ENCODE measurements at regions not wholly inside any gene's neighbourhood (a gene's known extent, or its start where the extent isn't known, plus 50 kb on each side); places are given as distances from the start of the nearest gene placed in this dataset.

GRCh38 chr1:184860535-184860934 is 105.9 kb upstream of the EDEM3 start:
- ChIA-PET CTCF (interaction anchor here (1.0 to 1.6 kb wide), 3 partner anchors 16 to 123 kb away, joined by 3 to 5 read pairs (median 3); no protein-coding TSS in a partner anchor), POLR2A (interaction anchor here (1.0 to 1.4 kb wide), 3 partner anchors 21 to 111 kb away, joined by 3 to 4 read pairs (median 3); no protein-coding TSS in a partner anchor)
- intact Hi-C loops (cut with micrococcal nuclease), result no loop called here
- Mint-ChIP-seq H3K4me1 (ENCODE audit: insufficient read depth, unreplicated experiment) (no peaks in the 10 kb centered on the region), H3K27ac (ENCODE audit: low read depth, unreplicated experiment) (no peak overlapping the region), H3K36me3 (ENCODE audit: insufficient read depth, unreplicated experiment) (peaks cover 7% of the 10 kb centered on the region), H3K9me3 (ENCODE audit: unreplicated experiment) (no peaks in the 10 kb centered on the region), H3K27me3 (ENCODE audit: insufficient read depth, unreplicated experiment) (peaks cover 99% of the 10 kb centered on the region), H3K4me3 (ENCODE audit: unreplicated experiment) (no peak overlapping the region)
- TF ChIP-seq, protein P1, sequence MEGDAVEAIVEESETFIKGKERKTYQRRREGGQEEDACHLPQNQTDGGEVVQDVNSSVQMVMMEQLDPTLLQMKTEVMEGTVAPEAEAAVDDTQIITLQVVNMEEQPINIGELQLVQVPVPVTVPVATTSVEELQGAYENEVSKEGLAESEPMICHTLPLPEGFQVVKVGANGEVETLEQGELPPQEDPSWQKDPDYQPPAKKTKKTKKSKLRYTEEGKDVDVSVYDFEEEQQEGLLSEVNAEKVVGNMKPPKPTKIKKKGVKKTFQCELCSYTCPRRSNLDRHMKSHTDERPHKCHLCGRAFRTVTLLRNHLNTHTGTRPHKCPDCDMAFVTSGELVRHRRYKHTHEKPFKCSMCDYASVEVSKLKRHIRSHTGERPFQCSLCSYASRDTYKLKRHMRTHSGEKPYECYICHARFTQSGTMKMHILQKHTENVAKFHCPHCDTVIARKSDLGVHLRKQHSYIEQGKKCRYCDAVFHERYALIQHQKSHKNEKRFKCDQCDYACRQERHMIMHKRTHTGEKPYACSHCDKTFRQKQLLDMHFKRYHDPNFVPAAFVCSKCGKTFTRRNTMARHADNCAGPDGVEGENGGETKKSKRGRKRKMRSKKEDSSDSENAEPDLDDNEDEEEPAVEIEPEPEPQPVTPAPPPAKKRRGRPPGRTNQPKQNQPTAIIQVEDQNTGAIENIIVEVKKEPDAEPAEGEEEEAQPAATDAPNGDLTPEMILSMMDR (IDR thresholded peaks at IDR 0.05; ENCODE audit: unreplicated experiment), result no peak
- no TSS peak for BruUV-seq (replicated peaks)
- DNase-seq (ENCODE audit: unreplicated experiment), result no peak

DNA sequence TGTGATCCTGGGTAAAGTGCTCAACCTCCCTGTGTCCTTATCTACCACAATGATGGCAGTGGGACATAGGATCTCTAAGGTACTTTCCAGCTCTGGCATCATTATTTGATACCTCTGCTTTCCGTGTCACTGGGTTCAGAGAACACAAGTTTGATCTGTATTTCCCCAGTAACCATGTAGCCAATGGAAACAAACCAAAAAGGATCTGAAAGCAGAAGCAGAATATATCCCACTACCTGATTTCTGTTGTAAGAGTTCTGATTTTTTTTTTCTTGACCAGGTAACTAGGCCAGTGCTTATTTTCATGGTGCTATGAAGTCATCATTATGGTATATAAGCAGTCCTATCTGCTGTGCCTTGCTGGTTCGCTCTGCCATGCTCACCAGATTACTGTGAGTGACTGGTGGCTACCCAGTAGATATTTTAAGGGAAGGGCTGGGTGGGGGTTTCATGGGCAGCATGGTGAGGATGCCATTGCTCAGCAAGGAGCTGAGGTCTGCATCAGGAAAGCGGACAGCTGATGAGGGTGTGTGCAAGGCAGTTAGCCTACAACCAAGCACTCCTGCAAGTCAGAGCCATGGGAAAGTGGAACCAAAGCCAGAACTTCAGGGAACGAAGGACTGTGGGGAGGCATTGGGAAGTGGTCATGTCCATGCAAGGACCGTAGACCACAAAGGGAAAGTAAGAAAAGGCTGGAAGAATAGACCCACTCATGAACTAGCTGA is 104.9 kb upstream of the EDEM3 start:
- Mint-ChIP-seq H3K4me1 (ENCODE audit: insufficient read depth, unreplicated experiment) (no peaks in the 10 kb centered on the region), H3K9me3 (ENCODE audit: unreplicated experiment) (no peaks in the 10 kb centered on the region), H3K27ac (ENCODE audit: low read depth, unreplicated experiment) (no peak overlapping the region), H3K27me3 (ENCODE audit: insufficient read depth, unreplicated experiment) (peaks cover 99% of the 10 kb centered on the region), H3K4me3 (ENCODE audit: unreplicated experiment) (no peak overlapping the region), H3K36me3 (ENCODE audit: insufficient read depth, unreplicated experiment) (peaks cover 7% of the 10 kb centered on the region)
- TF ChIP-seq, protein P1 (IDR thresholded peaks at IDR 0.05; ENCODE audit: unreplicated experiment), result no peak
- CTCF ChIA-PET, result interaction anchor here (0.6 to 1.6 kb wide), 3 partner anchors 15 to 124 kb away, joined by 3 to 5 read pairs (median 3); no protein-coding TSS in a partner anchor
- POLR2A ChIA-PET, result interaction anchor here (0.6 to 1.4 kb wide), 3 partner anchors 56 to 674 kb away, joined by 3 to 4 read pairs (median 3); no protein-coding TSS in a partner anchor
- no TSS peak for BruUV-seq (replicated peaks)
- DNase-seq (ENCODE audit: unreplicated experiment), result no peak
- intact Hi-C loops (cut with micrococcal nuclease), result no loop called here

GRCh38 chr1:184858288-184858687 is 103.6 kb upstream of the EDEM3 start:
- BruUV-seq (replicated peaks), result no TSS peak
- CTCF ChIA-PET, result interaction anchor here (0.7 to 1.3 kb wide), 2 partner anchors 124 to 153 kb away, joined by 3 read pairs; no protein-coding TSS in a partner anchor
- H3K36me3 Mint-ChIP-seq (ENCODE audit: insufficient read depth, unreplicated experiment), result peaks cover 7% of the 10 kb centered on the region
- DNase-seq (ENCODE audit: unreplicated experiment), result no peak
- no peak overlapping the region for H3K4me3 Mint-ChIP-seq (ENCODE audit: unreplicated experiment)
- no peak overlapping the region for H3K27ac Mint-ChIP-seq (ENCODE audit: low read depth, unreplicated experiment)
- no peaks in the 10 kb centered on the region for H3K9me3 Mint-ChIP-seq (ENCODE audit: unreplicated experiment)
- POLR2A ChIA-PET, result interaction anchor here (0.5 kb wide), 1 partner anchor 43 kb away, joined by 3 read pairs; no protein-coding TSS in a partner anchor
- TF ChIP-seq, protein P1 (IDR thresholded peaks at IDR 0.05; ENCODE audit: unreplicated experiment), result no peak
- H3K4me1 Mint-ChIP-seq (ENCODE audit: insufficient read depth, unreplicated experiment), result no peaks in the 10 kb centered on the region
- intact Hi-C loops (cut with micrococcal nuclease), result no loop called here
- peaks cover 99% of the 10 kb centered on the region for H3K27me3 Mint-ChIP-seq (ENCODE audit: insufficient read depth, unreplicated experiment)

DNA sequence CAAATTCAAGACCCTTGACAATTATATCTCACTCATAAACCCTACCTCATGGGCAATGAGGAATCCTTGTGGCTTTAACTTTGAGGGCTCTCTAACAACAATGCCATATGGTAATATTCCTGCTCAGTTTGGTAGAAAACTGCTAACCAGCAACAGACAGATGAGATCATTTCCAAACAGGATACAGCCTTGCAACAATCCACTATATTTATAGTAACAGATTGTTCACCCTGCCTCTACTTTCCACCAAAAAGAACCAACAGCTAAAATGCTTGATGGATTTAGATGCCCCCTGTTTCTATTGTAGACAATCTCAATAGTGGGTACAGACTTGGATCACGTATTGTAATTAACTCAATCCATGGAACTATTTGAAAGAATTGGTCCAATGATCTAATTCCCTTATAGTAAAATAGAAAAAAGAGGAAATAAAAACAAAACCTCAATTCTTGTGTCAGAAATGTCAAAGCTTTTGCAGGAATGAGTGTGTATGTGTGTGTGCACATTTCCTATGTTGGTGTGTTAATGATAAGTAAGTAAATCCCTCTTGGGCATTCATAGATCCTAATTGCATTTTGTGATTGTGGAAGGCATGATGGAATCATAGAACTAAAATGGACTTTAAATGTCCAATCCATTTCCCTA is 100.0 kb upstream of the EDEM3 start:
- no peaks in the 10 kb centered on the region for H3K9me3 Mint-ChIP-seq (ENCODE audit: unreplicated experiment)
- H3K27me3 Mint-ChIP-seq (ENCODE audit: insufficient read depth, unreplicated experiment), result peaks cover 81% of the 10 kb centered on the region
- H3K4me3 Mint-ChIP-seq (ENCODE audit: unreplicated experiment), result no peak overlapping the region
- no TSS peak for BruUV-seq (replicated peaks)
- ChIA-PET POLR2A (interaction anchor here (0.7 to 2.9 kb wide), 2 partner anchors 10 to 120 kb away, joined by 3 to 9 read pairs; partner anchors contain the start of gene NIBAN1), CTCF (interaction anchor here (1.1 kb wide), 1 partner anchor 83 kb away, joined by 3 read pairs; no protein-coding TSS in a partner anchor)
- intact Hi-C loops (cut with micrococcal nuclease), result no loop called here
- DNase-seq (ENCODE audit: unreplicated experiment), result no peak
- H3K36me3 Mint-ChIP-seq (ENCODE audit: insufficient read depth, unreplicated experiment), result peaks cover 7% of the 10 kb centered on the region
- H3K27ac Mint-ChIP-seq (ENCODE audit: low read depth, unreplicated experiment), result no peak overlapping the region
- no peaks in the 10 kb centered on the region for H3K4me1 Mint-ChIP-seq (ENCODE audit: insufficient read depth, unreplicated experiment)
- TF ChIP-seq, protein P1 (IDR thresholded peaks at IDR 0.05; ENCODE audit: unreplicated experiment), result no peak
